ENCODE measurements at regions not wholly inside any gene's neighbourhood (a gene's known extent, or its start where the extent isn't known, plus 50 kb on each side); places are given as distances from the start of the nearest gene placed in this dataset.

DNA sequence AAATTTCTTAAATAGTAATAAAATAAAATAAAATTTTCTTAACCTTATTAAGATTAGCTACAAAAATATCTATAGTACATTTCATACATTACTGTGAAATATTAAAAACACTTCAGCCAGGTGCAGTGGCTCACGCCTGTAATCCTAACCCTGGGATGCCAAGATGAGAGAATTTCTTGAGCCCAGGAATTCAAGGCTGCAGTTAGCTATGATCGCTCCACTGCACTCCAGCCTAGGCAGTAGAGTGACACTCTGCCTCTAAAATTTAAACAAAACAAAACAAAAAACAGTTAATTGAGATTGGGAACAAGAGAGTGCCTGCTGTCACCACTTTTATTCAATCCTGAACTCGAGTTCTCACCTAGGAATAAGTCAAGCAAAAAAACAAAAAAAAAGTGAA, 95.0 kb upstream of the CPNE8 start:
- no peak for ATAC-seq
- Mint-ChIP-seq H3K9me3 (no peaks in the 10 kb centered on the region), H3K27me3 (no peaks in the 10 kb centered on the region), H3K27ac (no peak overlapping the region), H3K4me3 (no peak overlapping the region), H3K4me1 (no peaks in the 10 kb centered on the region), H3K36me3 (ENCODE audit: low read depth) (no peaks in the 10 kb centered on the region)
- no peak for DNase-seq

GRCh38 chr12:38998887-38999482, 93.6 kb upstream of the CPNE8 start:
- DNase-seq: no peak
- Mint-ChIP-seq H3K9me3 (no peaks in the 10 kb centered on the region), H3K4me3 (no peak overlapping the region), H3K27me3 (no peaks in the 10 kb centered on the region), H3K4me1 (no peaks in the 10 kb centered on the region), H3K27ac (no peak overlapping the region), H3K36me3 (ENCODE audit: low read depth) (no peaks in the 10 kb centered on the region)
- no peak for ATAC-seq

GRCh38 chr12:38995249-38995648, 89.9 kb upstream of the CPNE8 start:
- DNase-seq: no peak
- H3K27me3 Mint-ChIP-seq: no peaks in the 10 kb centered on the region
- H3K4me3 Mint-ChIP-seq: no peak overlapping the region
- H3K27ac Mint-ChIP-seq: no peak overlapping the region
- peaks cover 6% of the 10 kb centered on the region for H3K9me3 Mint-ChIP-seq
- H3K4me1 Mint-ChIP-seq: no peaks in the 10 kb centered on the region
- no peaks in the 10 kb centered on the region for H3K36me3 Mint-ChIP-seq (ENCODE audit: low read depth)
- no peak for ATAC-seq

DNA sequence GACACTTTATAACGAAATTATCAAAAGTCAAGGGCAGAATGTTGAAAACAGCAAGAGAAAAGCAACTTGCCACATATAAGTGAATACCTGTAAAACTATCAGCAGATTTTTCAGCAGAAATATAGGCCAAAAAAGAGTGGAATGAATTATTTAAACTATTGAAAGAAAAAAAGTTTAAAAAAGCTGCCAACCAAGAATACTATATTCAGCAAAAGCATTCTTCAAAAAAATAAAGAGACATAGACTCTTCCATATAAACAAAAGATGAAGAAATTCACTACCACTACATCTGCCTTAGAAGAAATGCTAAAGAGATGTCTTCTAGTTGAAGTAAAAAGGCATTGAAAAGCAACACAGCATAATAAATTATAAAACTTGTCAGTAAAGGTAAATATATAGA, 80.6 kb upstream of the CPNE8 start:
- no peaks in the 10 kb centered on the region for H3K36me3 Mint-ChIP-seq (ENCODE audit: low read depth)
- DNase-seq (no peak), ATAC-seq (no peak)
- H3K4me3 Mint-ChIP-seq: no peak overlapping the region
- H3K27ac Mint-ChIP-seq: no peak overlapping the region
- peaks cover 28% of the 10 kb centered on the region for H3K9me3 Mint-ChIP-seq
- no peaks in the 10 kb centered on the region for H3K27me3 Mint-ChIP-seq
- no peaks in the 10 kb centered on the region for H3K4me1 Mint-ChIP-seq

DNA sequence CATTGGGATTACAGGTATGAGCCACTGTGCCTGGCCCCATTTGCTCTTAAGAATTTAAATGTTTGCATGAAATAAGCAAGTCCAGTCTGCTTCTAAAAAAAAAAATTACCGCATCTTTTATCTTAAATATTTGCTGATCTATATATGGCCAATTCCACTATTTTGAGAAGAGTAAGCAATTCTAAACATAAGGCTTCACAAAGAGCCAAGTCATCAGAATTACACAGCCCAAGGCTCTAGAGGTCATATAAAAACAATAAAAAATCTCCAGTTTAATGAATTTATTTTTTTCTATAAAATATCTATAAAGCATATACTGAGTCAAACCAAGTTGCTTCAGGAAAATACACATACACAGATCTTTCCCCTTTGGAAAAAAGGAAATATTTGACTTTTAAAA, 79.0 kb upstream of the CPNE8 start:
- ATAC-seq: no peak
- Mint-ChIP-seq H3K36me3 (ENCODE audit: low read depth) (no peaks in the 10 kb centered on the region), H3K4me1 (no peaks in the 10 kb centered on the region), H3K27ac (no peak overlapping the region), H3K9me3 (peaks cover 28% of the 10 kb centered on the region), H3K4me3 (no peak overlapping the region), H3K27me3 (no peaks in the 10 kb centered on the region)
- no peak for DNase-seq

DNA sequence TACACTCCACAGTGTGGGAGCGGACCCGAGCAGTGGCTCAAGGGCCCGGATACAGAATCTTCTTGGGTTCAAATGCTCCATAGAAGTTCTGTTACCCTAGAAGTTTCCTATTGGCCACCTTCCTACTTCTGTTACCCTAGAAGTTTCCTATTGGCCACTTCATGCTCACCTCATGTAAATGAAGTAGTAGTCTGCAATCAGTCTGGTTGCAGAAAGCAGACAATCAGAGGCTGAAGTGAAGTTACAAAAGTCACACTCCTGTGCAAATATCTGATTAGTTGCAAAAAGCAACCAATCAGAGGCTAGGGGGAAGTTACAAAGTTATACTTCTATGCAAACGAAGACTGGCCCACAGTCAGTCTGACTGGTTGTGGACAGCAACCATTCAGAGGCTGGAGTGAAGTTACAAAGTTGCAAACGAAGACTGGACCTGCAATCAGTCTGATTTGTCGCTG, 77.8 kb upstream of the CPNE8 start:
- ATAC-seq: no peak
- H3K4me3 Mint-ChIP-seq: no peak overlapping the region

DNA sequence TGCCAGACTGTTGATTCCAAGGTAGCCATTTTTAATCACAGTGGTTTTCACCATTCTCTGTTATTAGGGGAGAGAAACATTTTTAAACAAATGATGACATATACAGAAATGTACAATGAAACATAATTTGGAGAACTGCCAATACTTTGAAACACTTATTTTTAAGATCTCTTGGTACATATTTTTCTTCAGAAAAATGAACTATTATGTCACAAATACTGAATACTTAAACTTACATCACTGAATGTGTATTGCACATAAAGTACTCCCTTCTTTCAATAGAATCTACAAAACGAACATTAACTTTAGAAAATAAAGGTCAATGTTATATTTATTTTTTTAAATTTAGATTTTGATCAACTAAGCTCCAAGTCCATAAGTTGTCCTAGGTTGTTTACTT, 71.7 kb upstream of the CPNE8 start:
- no peaks in the 10 kb centered on the region for H3K4me1 Mint-ChIP-seq
- H3K27ac Mint-ChIP-seq: no peak overlapping the region
- no peaks in the 10 kb centered on the region for H3K27me3 Mint-ChIP-seq
- H3K9me3 Mint-ChIP-seq: peaks cover 10% of the 10 kb centered on the region
- DNase-seq (no peak), ATAC-seq (no peak)
- no peaks in the 10 kb centered on the region for H3K36me3 Mint-ChIP-seq (ENCODE audit: low read depth)
- H3K4me3 Mint-ChIP-seq: no peak overlapping the region

More for the DNA sequence above, 77.8 kb upstream of the CPNE8 start:
- Mint-ChIP-seq H3K4me1 (no peaks in the 10 kb centered on the region), H3K27ac (no peak overlapping the region), H3K27me3 (no peaks in the 10 kb centered on the region), H3K36me3 (ENCODE audit: low read depth) (no peaks in the 10 kb centered on the region), H3K9me3 (peaks cover 28% of the 10 kb centered on the region)
- DNase-seq: no peak

GRCh38 chr12:38969706-38970105, 64.3 kb upstream of the CPNE8 start:
- Mint-ChIP-seq H3K36me3 (ENCODE audit: low read depth) (no peaks in the 10 kb centered on the region), H3K4me1 (no peaks in the 10 kb centered on the region), H3K27me3 (no peaks in the 10 kb centered on the region), H3K9me3 (peaks cover 6% of the 10 kb centered on the region), H3K4me3 (no peak overlapping the region), H3K27ac (no peak overlapping the region)
- DNase-seq (no peak), ATAC-seq (no peak)

- H3K4me3 Mint-ChIP-seq: no peak overlapping the region
- peaks cover 9% of the 10 kb centered on the region for H3K9me3 Mint-ChIP-seq
- ATAC-seq: no peak
- H3K27me3 Mint-ChIP-seq: no peaks in the 10 kb centered on the region
- H3K36me3 Mint-ChIP-seq (ENCODE audit: low read depth): no peaks in the 10 kb centered on the region
- no peak overlapping the region for H3K27ac Mint-ChIP-seq
- no peak for DNase-seq
- H3K4me1 Mint-ChIP-seq: no peaks in the 10 kb centered on the region
Observed at GRCh38 chr12:38961683-38962082, 56.3 kb upstream of the CPNE8 start.

DNA sequence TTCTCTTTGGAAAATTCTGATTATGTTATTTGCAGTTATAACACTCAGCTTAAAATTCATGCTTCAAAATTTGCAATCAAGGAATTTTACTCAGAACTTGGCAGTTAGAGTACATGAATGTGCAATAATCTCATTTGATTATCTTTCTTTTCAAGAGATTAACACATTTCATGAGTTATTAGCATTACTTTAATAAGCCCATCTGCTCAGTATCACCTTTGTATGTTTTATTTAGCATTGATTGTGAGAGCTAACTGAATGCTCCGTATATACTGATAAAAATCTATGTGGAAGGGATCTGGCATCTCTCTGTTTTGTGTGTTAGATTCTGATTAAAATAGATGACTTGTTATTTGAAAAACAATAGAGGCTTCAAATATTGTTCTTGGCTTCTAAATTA, 55.6 kb upstream of the CPNE8 start:
- no peak for ATAC-seq
- DNase-seq: no peak
- Mint-ChIP-seq H3K36me3 (ENCODE audit: low read depth) (no peaks in the 10 kb centered on the region), H3K4me1 (no peaks in the 10 kb centered on the region), H3K27ac (no peak overlapping the region), H3K27me3 (no peaks in the 10 kb centered on the region), H3K4me3 (no peak overlapping the region), H3K9me3 (peaks cover 9% of the 10 kb centered on the region)

- Mint-ChIP-seq H3K4me3 (no peak overlapping the region), H3K4me1 (no peaks in the 10 kb centered on the region), H3K27ac (no peak overlapping the region), H3K27me3 (no peaks in the 10 kb centered on the region), H3K9me3 (peaks cover 9% of the 10 kb centered on the region), H3K36me3 (ENCODE audit: low read depth) (no peaks in the 10 kb centered on the region)
- ATAC-seq: no peak
- DNase-seq: no peak
Observed at GRCh38 chr12:38956337-38956736, 50.9 kb upstream of the CPNE8 start.

Measured in activated naive CD8-positive, alpha-beta T cell treated with anti-CD3 and anti-CD28 coated beads, Interleukin-2, amount 50 U/mL, for 24 hours (primary cell).